HG02642 (cell line): ENCODE measurements at regions not wholly inside any gene's neighbourhood (a gene's known extent, or its start where the extent isn't known, plus 50 kb on each side); places are given as distances from the start of the nearest gene placed in this dataset.

Source experiments
- ATAC-seq: cut with Tn5 transposase; IDR thresholded peaks from one replicate; pipeline ENCODE4 v1.9.1; 2021; ENCODE audit warnings: mild to moderate bottlenecking; ENCODE audit not compliant: unreplicated experiment, poor library complexity

GRCh38 chr13:72141855-72142519 lies 275.0 kb upstream of the DACH1 start:
- no peak for ATAC-seq

- ATAC-seq, result no peak
Measured at GRCh38 chr13:72139192-72139591, 272.2 kb upstream of the DACH1 start.

DNA sequence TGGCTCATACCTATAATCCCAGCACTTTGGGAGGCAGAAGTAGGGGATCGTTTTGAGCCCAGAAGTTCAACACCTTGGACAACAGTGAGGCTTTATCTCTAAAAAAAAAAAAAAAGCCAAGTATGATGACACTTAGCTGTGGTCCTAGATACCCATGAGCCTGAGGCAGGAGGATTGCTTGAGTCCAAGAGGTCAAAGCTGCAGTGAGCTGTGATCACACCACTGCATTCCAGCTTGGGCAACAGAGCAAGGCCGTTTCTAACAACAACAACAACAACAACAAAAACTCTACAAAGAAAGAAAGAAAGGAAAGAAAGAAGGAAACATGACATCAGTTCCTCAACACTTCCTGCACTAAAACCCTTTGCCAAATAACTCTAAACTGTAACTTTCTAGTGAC lies 265.1 kb upstream of the DACH1 start:
- ATAC-seq, result no peak

- ATAC-seq, result no peak
Measured at GRCh38 chr13:72129117-72129516, 262.1 kb upstream of the DACH1 start.

- ATAC-seq, result no peak
Measured at GRCh38 chr13:72127031-72127430, 260.0 kb upstream of the DACH1 start.

DNA sequence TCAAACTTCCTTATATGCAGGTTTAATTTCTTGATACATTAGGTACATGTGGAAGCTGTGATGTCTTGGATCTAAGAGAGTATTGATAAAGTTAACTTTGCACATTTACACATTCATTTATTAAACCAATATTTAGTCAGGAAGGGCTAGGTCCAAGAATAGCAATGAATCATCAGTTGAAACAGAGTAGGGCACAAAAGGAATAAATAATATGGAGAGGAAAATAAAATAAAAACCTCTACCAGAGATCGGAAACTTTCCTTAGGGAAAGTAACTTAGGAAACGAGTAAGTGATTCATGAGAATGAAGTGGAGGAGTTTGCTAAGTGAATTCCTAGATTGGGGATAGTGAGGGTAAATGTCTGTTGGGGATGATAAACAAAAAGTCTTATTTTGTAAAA lies 259.4 kb upstream of the DACH1 start:
- ATAC-seq, result no peak

DNA sequence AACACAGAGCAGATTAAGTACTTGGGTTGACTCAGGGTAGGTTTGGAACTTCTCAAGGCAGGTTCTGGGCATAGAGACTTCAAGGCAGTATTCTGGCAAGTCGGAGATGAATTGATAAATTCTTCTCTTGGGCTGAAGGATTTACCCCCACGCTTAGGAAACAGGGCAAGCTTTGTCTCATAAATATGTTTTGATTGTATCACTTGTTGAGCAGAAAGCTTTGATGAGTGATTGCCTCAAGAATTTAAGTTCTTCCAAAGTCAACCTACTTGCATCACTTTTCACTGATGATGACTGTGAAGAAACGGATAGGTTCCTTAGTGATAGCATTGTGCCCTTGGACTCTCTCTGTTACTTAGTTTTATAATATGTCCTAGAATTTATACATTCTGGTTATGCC lies 258.6 kb upstream of the DACH1 start:
- no peak for ATAC-seq

GRCh38 chr13:72122661-72123255 lies 255.8 kb upstream of the DACH1 start:
- no peak for ATAC-seq

- ATAC-seq, result no peak
Measured at GRCh38 chr13:72121466-72121865, 254.5 kb upstream of the DACH1 start.

GRCh38 chr13:72120632-72121031 lies 253.6 kb upstream of the DACH1 start:
- no peak for ATAC-seq

GRCh38 chr13:72113931-72114330 lies 246.9 kb upstream of the DACH1 start:
- ATAC-seq, result no peak

GRCh38 chr13:72113076-72113475 lies 246.1 kb upstream of the DACH1 start:
- no peak for ATAC-seq

GRCh38 chr13:72112216-72112615 lies 245.2 kb upstream of the DACH1 start:
- ATAC-seq, result no peak

- no peak for ATAC-seq
Measured at GRCh38 chr13:72109863-72110262, 242.9 kb upstream of the DACH1 start.

DNA sequence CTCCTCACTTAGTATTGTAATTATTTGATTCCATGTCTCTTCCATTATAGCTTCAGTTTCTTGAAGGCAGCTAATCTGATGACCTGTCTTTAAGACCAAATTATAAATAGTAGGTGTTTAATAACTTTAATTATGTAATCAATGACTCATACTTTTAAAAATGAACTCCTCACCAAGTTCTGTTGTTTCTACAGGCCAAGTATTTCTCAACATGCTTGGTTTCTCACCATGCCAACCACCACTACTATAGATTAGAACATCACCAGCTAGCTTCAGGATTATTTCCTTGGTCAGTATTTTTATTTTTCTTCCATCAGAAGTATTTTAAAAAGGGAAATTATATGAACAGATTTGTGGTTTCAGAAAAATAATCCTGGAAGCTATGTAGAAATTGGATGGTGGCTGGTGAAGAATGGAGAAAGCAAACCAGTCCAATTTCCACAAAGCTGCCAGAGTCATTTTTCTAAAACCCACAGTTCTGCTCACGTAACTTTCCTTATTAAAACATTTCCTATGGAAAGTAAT lies 237.7 kb upstream of the DACH1 start:
- ATAC-seq, result no peak

- no peak for ATAC-seq
Measured at GRCh38 chr13:72101768-72102400, 234.9 kb upstream of the DACH1 start.

GRCh38 chr13:72100339-72100738 lies 233.3 kb upstream of the DACH1 start:
- ATAC-seq, result no peak

DNA sequence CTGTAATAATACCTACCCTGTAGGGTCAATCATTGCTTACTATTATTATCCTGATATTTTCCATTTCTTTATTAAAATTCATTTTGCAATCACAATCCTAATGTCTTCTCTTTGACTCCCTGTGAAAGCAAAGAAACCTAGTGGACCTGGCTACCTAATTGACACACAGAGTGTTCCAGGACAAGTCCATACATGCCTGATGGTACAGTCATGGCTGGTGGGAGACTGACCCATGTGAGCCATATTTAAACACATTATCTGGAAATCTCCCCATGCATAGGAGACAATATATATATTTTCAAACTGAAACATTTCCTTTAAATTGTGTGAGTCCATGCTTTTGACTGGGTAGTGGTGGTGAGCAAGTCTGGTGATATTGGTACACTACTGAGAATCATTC lies 230.6 kb upstream of the DACH1 start:
- no peak for ATAC-seq

DNA sequence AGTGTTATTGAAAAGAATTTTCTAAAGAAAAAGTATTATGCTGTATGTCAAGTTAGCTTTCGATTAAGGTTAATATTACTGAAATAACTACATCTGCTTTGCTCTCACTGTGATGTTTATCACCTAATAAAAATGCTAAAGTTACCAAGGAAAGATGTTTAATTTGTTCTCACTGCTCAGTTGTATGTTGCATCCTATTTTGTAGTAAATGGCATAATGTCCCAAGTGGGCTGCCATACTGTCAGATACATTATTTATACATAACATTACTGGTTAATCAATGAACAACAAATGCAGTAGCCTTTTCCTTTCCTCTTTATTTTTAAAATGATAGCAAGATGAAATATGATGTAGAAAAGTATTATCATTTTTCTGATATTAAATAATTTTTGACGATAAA lies 226.3 kb upstream of the DACH1 start:
- no peak for ATAC-seq

- no peak for ATAC-seq
Measured at GRCh38 chr13:72074663-72075062, 207.7 kb upstream of the DACH1 start.

DNA sequence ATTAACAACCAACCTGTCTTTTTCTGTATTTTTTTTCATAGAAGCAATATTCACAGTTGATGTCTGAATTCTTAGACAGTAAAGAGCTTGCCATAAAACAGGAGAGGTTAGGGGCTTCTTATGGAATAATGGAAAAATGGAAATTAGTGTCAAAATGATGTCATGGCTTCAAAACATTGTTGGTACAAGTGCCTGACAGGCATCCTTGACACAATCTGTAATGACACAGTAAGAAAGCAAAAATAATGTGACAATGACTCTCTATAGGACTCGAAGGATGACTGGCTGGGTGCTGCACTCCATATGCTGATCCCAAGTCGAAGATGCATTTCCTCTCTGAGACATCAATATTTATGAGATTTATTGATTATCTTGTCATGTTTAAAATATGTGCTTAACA lies 205.3 kb upstream of the DACH1 start:
- ATAC-seq, result no peak

- ATAC-seq, result no peak
Measured at GRCh38 chr13:72071713-72072112, 204.7 kb upstream of the DACH1 start.
